Gastroesophageal sphincter (tissue), 4 donors: ENCODE measurements at regions not wholly inside any gene's neighbourhood (a gene's known extent, or its start where the extent isn't known, plus 50 kb on each side); places are given as distances from the start of the nearest gene placed in this dataset.

Source experiments
- ATAC-seq: fragments of 150-250 bp; one replicate; pipeline ENCODE4 v1.9.1; 2016; ENCODE audit warnings: mild to moderate bottlenecking, moderate library complexity
- H3K27ac ChIP-seq, 4 donors: fragments of 200-600 bp; sonication (generic) in 3 of 4; 1 replicate in 3 of 4; 2 replicates in 1 of 4; pipeline ENCODE4 v1.5.1; 2016 to 2019
- H3K27me3 ChIP-seq: fragments of 200-600 bp; sonication (generic); one replicate; pipeline ENCODE4 v1.5.1; 2019
- H3K36me3 ChIP-seq, 2 donors: fragments of 200-600 bp; sonication (generic); one replicate each; pipeline ENCODE4 v1.5.1; 2019; ENCODE audit warnings: control low read depth in 1 of 2
- H3K4me1 ChIP-seq, 3 donors: fragments of 200-600 bp; sonication (generic); 1 replicate in 2 of 3; 2 replicates in 1 of 3; pipeline ENCODE4 v1.5.1; 2016 to 2019; ENCODE audit warnings: control low read depth in 2 of 3
- H3K4me3 ChIP-seq, 2 donors: fragments of 200-600 bp; sonication (generic); one replicate each; pipeline ENCODE4 v1.5.1; 2019; ENCODE audit warnings: mild to moderate bottlenecking in 1 of 2, moderate library complexity in 1 of 2
- H3K9me3 ChIP-seq, 3 donors: fragments of 200-600 bp; sonication (generic); one replicate each; pipeline ENCODE4 v1.5.1; 2017 to 2019; ENCODE audit warnings: control low read depth in 2 of 3
- EP300 ChIP-seq: sonication (generic); formaldehyde crosslinking; IDR thresholded peaks from one replicate; pipeline ENCODE4 v1.6.1; 2017; ENCODE audit warnings: antibody characterized with exemption, mild to moderate bottlenecking
- POLR2A ChIP-seq, 2 donors: fragments of 450-650 bp; IDR thresholded peaks; one replicate each; pipeline ENCODE4 v1.6.1; 2017; ENCODE audit warnings: antibody characterized with exemption in 2 of 2, mild to moderate bottlenecking in 2 of 2, moderate library complexity in 1 of 2
- POLR2AphosphoS5 ChIP-seq: sonication (generic); formaldehyde crosslinking; IDR thresholded peaks from one replicate; pipeline ENCODE4 v1.6.1; 2017; ENCODE audit warnings: antibody characterized with exemption
- WGBS, 2 donors: methylation state at CpG; one replicate each; pipeline ENCODE4 v1.1.5; 2018; ENCODE audit warnings: low coverage in 1 of 2; 5-methylcytosine and 5-hydroxymethylcytosine counted together
- TF ChIP-seq, protein P1 (sequence below), 4 experiments: fragments of 200-600 bp in 2 of 4; fragments of 450-650 bp in 2 of 4; sonication (generic) in 1 of 4; IDR thresholded peaks; one replicate each; pipeline ENCODE4 v1.5.1; 2017 to 2019; ENCODE audit warnings: antibody characterized with exemption in 4 of 4, mild to moderate bottlenecking in 2 of 4, moderate library complexity in 2 of 4

DNA sequence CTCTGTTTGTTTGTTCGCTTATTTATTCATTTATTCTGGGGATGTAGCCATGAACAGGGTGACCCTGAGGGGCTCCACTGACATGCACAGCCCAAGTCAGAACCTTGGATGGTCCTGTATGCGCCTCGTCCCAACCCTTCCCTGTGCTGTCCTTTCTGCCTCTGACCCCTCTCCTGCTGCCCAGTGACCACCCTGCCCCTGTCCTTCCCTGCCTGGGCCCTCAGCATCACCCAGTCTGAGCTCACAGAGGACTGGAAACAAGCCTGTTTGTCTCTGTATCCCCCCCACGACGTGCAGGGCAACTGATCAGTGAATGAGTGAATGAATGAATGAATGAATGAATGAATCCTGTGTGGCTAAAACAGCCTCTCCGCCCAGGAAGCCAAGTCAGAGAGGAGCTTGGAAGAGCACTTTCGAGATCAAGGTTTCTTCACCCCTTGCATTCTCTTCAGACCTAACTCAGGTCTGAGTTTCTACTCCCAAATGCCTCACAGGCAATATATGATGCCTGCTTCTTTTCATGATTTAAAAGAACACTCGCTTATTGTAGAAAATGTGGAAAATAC lies 157.7 kb downstream of the SMAD6 start:
- no peak for ATAC-seq
- 95 to 100% methylated on average over 4 to 5 of the region's 8 CpGs for WGBS, 2 donors

DNA sequence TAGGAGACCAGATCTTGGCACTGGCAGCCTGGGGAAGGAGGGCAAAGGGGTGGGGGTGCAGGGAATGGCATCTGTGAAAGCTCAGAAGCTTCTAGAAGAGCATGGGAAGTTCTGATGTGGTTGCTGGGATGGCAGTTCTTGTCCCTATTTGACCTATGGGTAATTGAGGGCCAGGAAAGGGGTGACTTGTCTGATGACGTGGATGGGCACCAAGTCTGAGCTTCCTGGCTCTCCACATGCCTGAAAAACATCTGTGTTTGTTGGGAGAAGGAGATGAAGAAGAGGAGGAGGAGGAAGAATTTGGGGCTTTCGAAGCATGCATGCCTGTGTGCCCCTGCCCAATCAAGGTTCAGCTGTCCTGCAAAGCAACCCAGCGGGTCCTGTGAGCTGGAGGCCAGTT lies 158.8 kb downstream of the SMAD6 start:
- TF ChIP-seq EP300 (no peak), POLR2A (IDR thresholded peaks at IDR 0.05) (no peak), POLR2AphosphoS5 (no peak)
- TF ChIP-seq, protein P1, sequence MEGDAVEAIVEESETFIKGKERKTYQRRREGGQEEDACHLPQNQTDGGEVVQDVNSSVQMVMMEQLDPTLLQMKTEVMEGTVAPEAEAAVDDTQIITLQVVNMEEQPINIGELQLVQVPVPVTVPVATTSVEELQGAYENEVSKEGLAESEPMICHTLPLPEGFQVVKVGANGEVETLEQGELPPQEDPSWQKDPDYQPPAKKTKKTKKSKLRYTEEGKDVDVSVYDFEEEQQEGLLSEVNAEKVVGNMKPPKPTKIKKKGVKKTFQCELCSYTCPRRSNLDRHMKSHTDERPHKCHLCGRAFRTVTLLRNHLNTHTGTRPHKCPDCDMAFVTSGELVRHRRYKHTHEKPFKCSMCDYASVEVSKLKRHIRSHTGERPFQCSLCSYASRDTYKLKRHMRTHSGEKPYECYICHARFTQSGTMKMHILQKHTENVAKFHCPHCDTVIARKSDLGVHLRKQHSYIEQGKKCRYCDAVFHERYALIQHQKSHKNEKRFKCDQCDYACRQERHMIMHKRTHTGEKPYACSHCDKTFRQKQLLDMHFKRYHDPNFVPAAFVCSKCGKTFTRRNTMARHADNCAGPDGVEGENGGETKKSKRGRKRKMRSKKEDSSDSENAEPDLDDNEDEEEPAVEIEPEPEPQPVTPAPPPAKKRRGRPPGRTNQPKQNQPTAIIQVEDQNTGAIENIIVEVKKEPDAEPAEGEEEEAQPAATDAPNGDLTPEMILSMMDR (IDR thresholded peaks at IDR 0.05), result no peak
- H3K9me3 ChIP-seq, result no peaks in the 10 kb centered on the region
- H3K4me3 ChIP-seq, result no peak overlapping the region
- ATAC-seq, result no peak
- H3K27me3 ChIP-seq, result no peaks in the 10 kb centered on the region
- H3K4me1 ChIP-seq, result peaks cover 0 to 24% (median 6%) of the 10 kb centered on the region in 3 donors
- WGBS, 2 donors, result 83% methylated on average over 1 of the region's 3 CpGs; no CpG with 5 or more reads in 1 of the 2 donors
- H3K27ac ChIP-seq, result no peak overlapping the region
- peaks cover 0 to 14% of the 10 kb centered on the region in 2 donors for H3K36me3 ChIP-seq

More for the DNA sequence above, 157.7 kb downstream of the SMAD6 start:
- no peak overlapping the region for H3K4me3 ChIP-seq
- no peaks in the 10 kb centered on the region for H3K9me3 ChIP-seq
- H3K27ac ChIP-seq, result no peak overlapping the region
- H3K4me1 ChIP-seq, result peaks cover 0 to 24% (median 6%) of the 10 kb centered on the region in 3 donors
- peaks cover 0 to 6% of the 10 kb centered on the region in 2 donors for H3K36me3 ChIP-seq
- TF ChIP-seq, protein P1 (IDR thresholded peaks at IDR 0.05), result no peak
- TF ChIP-seq EP300 (no peak), POLR2A (IDR thresholded peaks at IDR 0.05) (no peak), POLR2AphosphoS5 (no peak)
- H3K27me3 ChIP-seq, result no peaks in the 10 kb centered on the region

DNA sequence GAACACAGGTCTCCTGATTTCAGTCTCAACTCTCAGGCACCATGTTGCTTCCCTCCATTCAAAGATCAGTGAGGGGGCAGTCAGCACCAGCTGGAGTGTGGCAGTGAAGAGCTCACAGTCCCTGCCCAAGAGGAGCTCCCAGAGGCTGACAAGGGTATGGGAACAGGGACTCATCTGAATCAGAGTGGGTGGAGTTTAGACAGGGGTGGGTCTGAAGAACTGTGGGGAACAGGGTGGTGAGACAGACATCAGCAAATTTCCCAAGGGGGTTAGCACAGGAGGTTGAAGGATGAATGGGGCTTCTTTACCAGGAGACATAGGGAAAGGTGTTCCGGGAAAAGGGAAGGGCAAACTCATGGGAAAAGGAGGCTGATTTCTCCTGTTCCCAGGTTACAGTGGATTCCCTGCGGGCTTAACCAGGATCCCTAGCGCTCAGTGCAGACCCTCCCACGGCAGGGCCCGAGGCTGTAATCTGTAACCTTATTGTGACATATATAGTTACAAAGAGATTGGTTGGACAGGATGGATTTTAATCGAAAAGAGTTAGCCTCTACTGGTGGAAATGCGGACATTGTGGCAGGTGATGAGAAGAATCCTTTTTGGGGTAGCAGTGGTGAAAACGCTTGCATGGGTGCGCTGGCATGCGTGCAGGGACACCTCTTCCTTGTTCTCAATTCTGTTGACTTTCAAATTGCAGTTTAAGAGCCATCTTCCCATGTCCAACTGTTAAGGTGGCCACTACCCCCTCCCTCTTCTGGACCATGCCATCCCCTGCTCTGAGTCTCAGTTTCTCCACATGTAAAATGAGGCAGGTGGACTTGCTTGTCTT lies 160.3 kb downstream of the SMAD6 start:
- Histone ChIP-seq H3K27ac (no peak overlapping the region), H3K36me3 (peaks cover 0 to 19% of the 10 kb centered on the region in 2 donors), H3K4me3 (no peak overlapping the region), H3K9me3 (no peaks in the 10 kb centered on the region), H3K27me3 (no peaks in the 10 kb centered on the region), H3K4me1 (peaks cover 0 to 24% (median 6%) of the 10 kb centered on the region in 3 donors)
- TF ChIP-seq, protein P1 (IDR thresholded peaks at IDR 0.05), result no peak
- TF ChIP-seq EP300 (no peak), POLR2AphosphoS5 (no peak), POLR2A (IDR thresholded peaks at IDR 0.05) (no peak)
- WGBS, 2 donors, result 85 to 87% methylated on average over 7 to 10 of the region's 10 CpGs
- no peak for ATAC-seq

DNA sequence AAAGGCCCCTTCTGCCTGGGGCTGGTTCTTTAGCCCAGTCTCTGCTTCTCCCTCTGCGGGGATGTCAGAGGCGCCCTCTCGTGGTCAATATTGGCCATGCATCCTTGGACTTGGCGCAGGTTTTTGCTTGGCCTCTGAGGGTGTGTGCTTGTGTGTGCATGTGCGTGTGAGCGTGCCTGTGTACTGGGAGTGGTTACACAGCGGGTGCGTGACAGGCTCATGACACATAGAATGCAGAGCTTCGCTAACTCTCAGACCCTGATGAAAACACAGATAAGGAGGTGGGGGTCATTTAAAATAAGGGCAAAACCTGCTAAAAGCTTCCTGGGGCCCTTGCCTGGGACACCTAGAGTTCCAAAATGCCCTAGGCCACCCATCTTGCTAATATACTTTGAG lies 160.9 kb downstream of the SMAD6 start:
- H3K4me3 ChIP-seq, result no peak overlapping the region
- no peak for TF ChIP-seq EP300
- TF ChIP-seq POLR2A (IDR thresholded peaks at IDR 0.05), result no peak
- TF ChIP-seq, protein P1 (IDR thresholded peaks at IDR 0.05), result peak; percentile 74 to 91 (median 86)
- TF ChIP-seq POLR2AphosphoS5, result no peak
- peak; percentile 81 for ATAC-seq
- H3K9me3 ChIP-seq, result no peaks in the 10 kb centered on the region
- no CpG with 5 or more reads among the region's 9 CpGs for WGBS, 2 donors
- H3K27me3 ChIP-seq, result no peaks in the 10 kb centered on the region
- no peak overlapping the region for H3K27ac ChIP-seq
- peaks cover 0 to 19% of the 10 kb centered on the region in 2 donors for H3K36me3 ChIP-seq
- peaks cover 0 to 24% (median 6%) of the 10 kb centered on the region in 3 donors for H3K4me1 ChIP-seq
